ENCODE measurements at regions not wholly inside any gene's neighbourhood (a gene's known extent, or its start where the extent isn't known, plus 50 kb on each side); places are given as distances from the start of the nearest gene placed in this dataset.

- TF ChIP-seq CTCF (IDR thresholded peaks at IDR 0.05) = no peak
- no peak for TF ChIP-seq POLR2AphosphoS5 (IDR thresholded peaks at IDR 0.05; ENCODE audit: insufficient read depth in 1 of 2, low read depth in 1 of 2)
- TF ChIP-seq POLR2A (IDR thresholded peaks at IDR 0.05) = no peak
Measured at GRCh38 chr6:163757520-163757919, 343.0 kb downstream of the QKI start.
